Cardiac fibroblast (primary cell): ENCODE measurements at regions not wholly inside any gene's neighbourhood (a gene's known extent, or its start where the extent isn't known, plus 50 kb on each side); places are given as distances from the start of the nearest gene placed in this dataset.

ENCODE experiments used
- DNase-seq, 2 donors: peaks; one replicate each; pipeline versions ENCODE4 v3.0.0 to v3.0.0-alpha.2; 2010; ENCODE audit warnings: low read depth in 2 of 2
- H3K4me3 ChIP-seq, 2 donors: replicated peaks in 1 of 2; 1 replicate in 1 of 2; 2 replicates in 1 of 2; pipeline ENCODE4 v1.5.1; 2011; ENCODE audit warnings: low read depth in 2 of 2, low read length in 2 of 2, mild to moderate bottlenecking in 2 of 2, moderate library complexity in 1 of 2
- CTCF ChIP-seq: IDR thresholded peaks from one replicate; pipeline ENCODE4 v1.5.1; 2011; ENCODE audit warnings: low read depth, mild to moderate bottlenecking, low read length, inconsistent platforms

- no peak for DNase-seq
- no peak for TF ChIP-seq CTCF
- no peak overlapping the region for H3K4me3 ChIP-seq
Observed at GRCh38 chr3:24944805-24945520, 450.3 kb upstream of the THRB start.

GRCh38 chr3:24945563-24945962 lies 450.9 kb upstream of the THRB start:
- no peak overlapping the region for H3K4me3 ChIP-seq
- TF ChIP-seq CTCF: no peak
- DNase-seq: no peak

GRCh38 chr3:24947103-24947502 lies 452.5 kb upstream of the THRB start:
- TF ChIP-seq CTCF: no peak
- no peak overlapping the region for H3K4me3 ChIP-seq
- no peak for DNase-seq

GRCh38 chr3:24951180-24951579 lies 456.5 kb upstream of the THRB start:
- H3K4me3 ChIP-seq: no peak overlapping the region
- TF ChIP-seq CTCF: no peak
- DNase-seq: no peak

GRCh38 chr3:24952388-24952787 lies 457.7 kb upstream of the THRB start:
- DNase-seq: no peak
- no peak overlapping the region for H3K4me3 ChIP-seq
- TF ChIP-seq CTCF: no peak

- DNase-seq: no peak
- no peak for TF ChIP-seq CTCF
- no peak overlapping the region for H3K4me3 ChIP-seq
Observed at GRCh38 chr3:24953060-24953771, 458.6 kb upstream of the THRB start.
